K562 (cell line): ENCODE measurements at regions not wholly inside any gene's neighbourhood (a gene's known extent, or its start where the extent isn't known, plus 50 kb on each side); places are given as distances from the start of the nearest gene placed in this dataset.

Experiments
- ARNT ChIP-seq, 2 experiments: fragments of 450-650 bp; IDR thresholded peaks; 2 replicates each; pipeline ENCODE4 v1.6.1; 2016; ENCODE audit warnings: mild to moderate bottlenecking in 1 of 2
- CBX1 ChIP-seq: sonication (generic); IDR thresholded peaks from 2 replicates; pipeline ENCODE4 v1.6.1; 2016; ENCODE audit warnings: antibody characterized with exemption, low read depth, mild to moderate bottlenecking
- CBX3 ChIP-seq, 2 experiments: IDR thresholded peaks; 1 replicate in 1 of 2; 2 replicates in 1 of 2; pipeline ENCODE4 v1.6.1; 2012; ENCODE audit warnings: inconsistent platforms in 2 of 2, low read length in 2 of 2, borderline replicate concordance in 1 of 2, control low read depth in 1 of 2
- CREB1 ChIP-seq, 2 experiments: sonication (generic) in 1 of 2; formaldehyde crosslinking in 1 of 2; IDR thresholded peaks; 2 replicates each; pipeline versions ENCODE4 v1.6.1 to v1.8.0; 2012 to 2022; ENCODE audit warnings: inconsistent platforms in 1 of 2, mild to moderate bottlenecking in 1 of 2, missing genetic modification reagents in 1 of 2, moderate library complexity in 1 of 2
- ELF1 ChIP-seq: fragments of 200-800 bp; sonication (Bioruptor generic); IDR thresholded peaks from 2 replicates; pipeline ENCODE4 v1.6.1; 2016; ENCODE audit warnings: missing genetic modification characterization, missing compliant biosample characterization
- ESRRA ChIP-seq: fragments of 450-650 bp; IDR thresholded peaks from 2 replicates; pipeline ENCODE4 v1.6.1; 2014; ENCODE audit warnings: low read depth, mild to moderate bottlenecking, moderate library complexity, borderline replicate concordance
- FOSL1 ChIP-seq: fragments of 200-800 bp; sonication (Bioruptor generic); conservative IDR thresholded peaks from 2 replicates; pipeline ENCODE4 v1.6.1; 2016; ENCODE audit warnings: missing genetic modification characterization, missing compliant biosample characterization
- MCM2 ChIP-seq: fragments of 450-650 bp; IDR thresholded peaks from 2 replicates; pipeline ENCODE4 v1.6.1; 2017; ENCODE audit warnings: low read depth, mild to moderate bottlenecking
- PHF21A ChIP-seq: fragments of 450-650 bp; IDR thresholded peaks from 2 replicates; pipeline ENCODE4 v1.6.1; 2017; ENCODE audit warnings: low read depth, borderline replicate concordance
- PHTF2 ChIP-seq: fragments of 250-450 bp; sonication (Bioruptor Pico); IDR thresholded peaks from 2 replicates; pipeline ENCODE4 v1.5.0; 2021; ENCODE audit warnings: mild to moderate bottlenecking
- POLR2A ChIP-seq: fragments of 450-650 bp; conservative IDR thresholded peaks from 2 replicates; pipeline ENCODE4 v1.6.1; 2016
- RBM17 ChIP-seq: fragments of 200-400 bp; formaldehyde crosslinking; IDR thresholded peaks from 2 replicates; pipeline ENCODE4 v1.6.1; 2017; ENCODE audit warnings: low read depth, mild to moderate bottlenecking, low read length, borderline replicate concordance
- RFX7 ChIP-seq: fragments of 250-450 bp; sonication (Bioruptor Pico); IDR thresholded peaks from 2 replicates; pipeline ENCODE4 v1.5.1; 2021; ENCODE audit warnings: mild to moderate bottlenecking
- SP2 ChIP-seq: IDR thresholded peaks from 2 replicates; pipeline ENCODE4 v1.6.1; 2011; ENCODE audit warnings: mild to moderate bottlenecking, low read depth, low read length, moderate library complexity; ENCODE audit not compliant: poor library complexity, severe bottlenecking; ENCODE audit errors: extremely low read depth
- SRF ChIP-seq, 2 experiments: fragments of 250-450, 450-650 bp in 1 of 2; sonication (Bioruptor Pico) in 1 of 2; sonication (generic) in 1 of 2; formaldehyde crosslinking; IDR thresholded peaks; 2 replicates each; pipeline versions ENCODE4 v1.5.0 to v1.5.1; 2020 to 2022; ENCODE audit warnings: mild to moderate bottlenecking in 1 of 2, missing genetic modification reagents in 1 of 2
- YY1 ChIP-seq, 3 experiments: IDR thresholded peaks; 2 replicates each; pipeline ENCODE4 v1.6.1; 2011; ENCODE audit warnings: low read length in 2 of 3, mild to moderate bottlenecking in 2 of 3, moderate library complexity in 2 of 3, borderline replicate concordance in 1 of 3, control low read depth in 1 of 3, low read depth in 1 of 3; ENCODE audit not compliant: insufficient read depth in 3 of 3, insufficient replicate concordance in 2 of 3, control insufficient read depth in 1 of 3, insufficient read length in 1 of 3; ENCODE audit errors: extremely low read depth in 1 of 3
- ZNF408 ChIP-seq: fragments of 250-450 bp; sonication (Bioruptor Pico); IDR thresholded peaks from 2 replicates; pipeline ENCODE4 v1.4.0; 2020; ENCODE audit warnings: low read depth, mild to moderate bottlenecking, moderate library complexity
- ZNF668 ChIP-seq: fragments of 250-450 bp; sonication (Bioruptor Pico); IDR thresholded peaks from 2 replicates; pipeline ENCODE4 v1.8.0; 2022; ENCODE audit warnings: mild to moderate bottlenecking, inconsistent platforms
- ZSCAN32 ChIP-seq: fragments of 450-650 bp; formaldehyde crosslinking; IDR thresholded peaks from 2 replicates; pipeline ENCODE4 v1.4.0; 2020; ENCODE audit warnings: mild to moderate bottlenecking, moderate library complexity
- TF ChIP-seq, protein P1 (sequence below): fragments of 250-450 bp; sonication (Bioruptor Pico); IDR thresholded peaks from 2 replicates; pipeline ENCODE4 v1.5.0; 2021
- TF ChIP-seq, protein P2 (sequence below): fragments of 450-650 bp; IDR thresholded peaks from 2 replicates; pipeline ENCODE4 v1.6.1; 2018; ENCODE audit warnings: mild to moderate bottlenecking, low read depth; ENCODE audit not compliant: partially characterized antibody
- TF ChIP-seq, protein P3 (sequence below): fragments of 250-450 bp; sonication (Bioruptor Pico); IDR thresholded peaks from 2 replicates; pipeline ENCODE4 v1.5.0; 2021
- TF ChIP-seq, protein P4 (sequence below): sonication (generic); formaldehyde crosslinking; IDR thresholded peaks from 2 replicates; pipeline ENCODE4 v1.8.0; 2022; ENCODE audit warnings: mild to moderate bottlenecking, missing genetic modification reagents
- TF ChIP-seq, protein P5 (sequence below): fragments of 250-450 bp; sonication (Bioruptor Pico); IDR thresholded peaks from 2 replicates; pipeline ENCODE4 v1.8.0; 2021; ENCODE audit warnings: borderline replicate concordance, mild to moderate bottlenecking, moderate library complexity; ENCODE audit not compliant: poor library complexity, severe bottlenecking

GRCh38 chr11:46210133-46210636 is 67.3 kb upstream of the CREB3L1 start (continued):
- TF ChIP-seq CREB1 (IDR thresholded peaks at IDR 0.05) = no peak
- no peak for TF ChIP-seq CREB1 (CRISPR knock-in tag; IDR thresholded peaks at IDR 0.05)
- no peak for TF ChIP-seq CBX1
- no peak for TF ChIP-seq POLR2A
- no peak for TF ChIP-seq ZNF408
- 0 out of 4 replicates have a peak, but pooled peaks of 1 of the 2 experiments have one; percentile 13 for TF ChIP-seq ARNT (IDR thresholded peaks at IDR 0.05)
- TF ChIP-seq, protein P1, sequence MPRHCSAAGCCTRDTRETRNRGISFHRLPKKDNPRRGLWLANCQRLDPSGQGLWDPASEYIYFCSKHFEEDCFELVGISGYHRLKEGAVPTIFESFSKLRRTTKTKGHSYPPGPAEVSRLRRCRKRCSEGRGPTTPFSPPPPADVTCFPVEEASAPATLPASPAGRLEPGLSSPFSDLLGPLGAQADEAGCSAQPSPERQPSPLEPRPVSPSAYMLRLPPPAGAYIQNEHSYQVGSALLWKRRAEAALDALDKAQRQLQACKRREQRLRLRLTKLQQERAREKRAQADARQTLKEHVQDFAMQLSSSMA (CRISPR knock-in tag) = no peak
- no peak for TF ChIP-seq RFX7
- no peak for TF ChIP-seq SP2
- no peak for TF ChIP-seq PHTF2
- peak; percentile 91 for TF ChIP-seq FOSL1 (tag)
- no peak; a peak in 1 of 3 replicates for TF ChIP-seq CBX3 (IDR thresholded peaks at IDR 0.05; ENCODE audit: borderline replicate concordance in 1 of 2, low read length in 2 of 2)
- TF ChIP-seq YY1 (IDR thresholded peaks at IDR 0.05; ENCODE audit: borderline replicate concordance in 1 of 3, control insufficient read depth in 1 of 3, extremely low read depth in 1 of 3, insufficient read depth in 3 of 3, insufficient read length in 1 of 3, insufficient replicate concordance in 2 of 3, low read depth in 1 of 3, low read length in 2 of 3) = peak in 1 of 3 experiments; percentile 10
- no peak for TF ChIP-seq ZNF668 (CRISPR knock-in tag)
- TF ChIP-seq, protein P2, sequence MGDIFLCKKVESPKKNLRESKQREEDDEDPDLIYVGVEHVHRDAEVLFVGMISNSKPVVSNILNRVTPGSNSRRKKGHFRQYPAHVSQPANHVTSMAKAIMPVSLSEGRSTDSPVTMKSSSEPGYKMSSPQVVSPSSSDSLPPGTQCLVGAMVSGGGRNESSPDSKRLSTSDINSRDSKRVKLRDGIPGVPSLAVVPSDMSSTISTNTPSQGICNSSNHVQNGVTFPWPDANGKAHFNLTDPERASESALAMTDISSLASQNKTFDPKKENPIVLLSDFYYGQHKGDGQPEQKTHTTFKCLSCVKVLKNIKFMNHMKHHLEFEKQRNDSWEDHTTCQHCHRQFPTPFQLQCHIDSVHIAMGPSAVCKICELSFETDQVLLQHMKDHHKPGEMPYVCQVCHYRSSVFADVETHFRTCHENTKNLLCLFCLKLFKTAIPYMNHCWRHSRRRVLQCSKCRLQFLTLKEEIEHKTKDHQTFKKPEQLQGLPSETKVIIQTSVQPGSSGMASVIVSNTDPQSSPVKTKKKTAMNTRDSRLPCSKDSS = no peak
- no peak for TF ChIP-seq MCM2
- no peak for TF ChIP-seq ZSCAN32 (CRISPR knock-in tag)
- TF ChIP-seq RBM17 = no peak
- TF ChIP-seq, protein P3, sequence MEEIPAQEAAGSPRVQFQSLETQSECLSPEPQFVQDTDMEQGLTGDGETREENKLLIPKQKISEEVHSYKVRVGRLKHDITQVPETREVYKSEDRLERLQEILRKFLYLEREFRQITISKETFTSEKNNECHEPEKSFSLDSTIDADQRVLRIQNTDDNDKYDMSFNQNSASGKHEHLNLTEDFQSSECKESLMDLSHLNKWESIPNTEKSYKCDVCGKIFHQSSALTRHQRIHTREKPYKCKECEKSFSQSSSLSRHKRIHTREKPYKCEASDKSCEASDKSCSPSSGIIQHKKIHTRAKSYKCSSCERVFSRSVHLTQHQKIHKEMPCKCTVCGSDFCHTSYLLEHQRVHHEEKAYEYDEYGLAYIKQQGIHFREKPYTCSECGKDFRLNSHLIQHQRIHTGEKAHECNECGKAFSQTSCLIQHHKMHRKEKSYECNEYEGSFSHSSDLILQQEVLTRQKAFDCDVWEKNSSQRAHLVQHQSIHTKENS (CRISPR knock-in tag) = no peak
- no peak for TF ChIP-seq PHF21A
- TF ChIP-seq, protein P4, sequence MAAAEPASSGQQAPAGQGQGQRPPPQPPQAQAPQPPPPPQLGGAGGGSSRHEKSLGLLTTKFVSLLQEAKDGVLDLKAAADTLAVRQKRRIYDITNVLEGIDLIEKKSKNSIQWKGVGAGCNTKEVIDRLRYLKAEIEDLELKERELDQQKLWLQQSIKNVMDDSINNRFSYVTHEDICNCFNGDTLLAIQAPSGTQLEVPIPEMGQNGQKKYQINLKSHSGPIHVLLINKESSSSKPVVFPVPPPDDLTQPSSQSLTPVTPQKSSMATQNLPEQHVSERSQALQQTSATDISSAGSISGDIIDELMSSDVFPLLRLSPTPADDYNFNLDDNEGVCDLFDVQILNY (CRISPR knock-in tag) = no peak
- TF ChIP-seq, protein P5, sequence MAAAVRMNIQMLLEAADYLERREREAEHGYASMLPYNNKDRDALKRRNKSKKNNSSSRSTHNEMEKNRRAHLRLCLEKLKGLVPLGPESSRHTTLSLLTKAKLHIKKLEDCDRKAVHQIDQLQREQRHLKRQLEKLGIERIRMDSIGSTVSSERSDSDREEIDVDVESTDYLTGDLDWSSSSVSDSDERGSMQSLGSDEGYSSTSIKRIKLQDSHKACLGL (CRISPR knock-in tag) = no peak
- no peak for TF ChIP-seq ELF1 (tag)
- TF ChIP-seq SRF (CRISPR knock-in tag; IDR thresholded peaks at IDR 0.05) = peak in 1 of 2 experiments; percentile 63; a peak in 2 of 4 replicates
- TF ChIP-seq ESRRA = peak; percentile 82
